IMR-90 (cell line): ENCODE measurements at regions not wholly inside any gene's neighbourhood (a gene's known extent, or its start where the extent isn't known, plus 50 kb on each side); places are given as distances from the start of the nearest gene placed in this dataset.

Experiments used
- ATAC-seq: fragments of 200-7000 bp; cut with Tn5 transposase; 2 replicates; pipeline ENCODE4 v1.9.1; 2020; ENCODE audit warnings: low read depth, mild to moderate bottlenecking, moderate library complexity
- BruUV-seq: library from RNA; stranded (reverse); fragments of 400-500 nt; replicated peaks from 2 replicates; lab custom pipeline; 2021; lab: Mats Ljungman, UMichigan
- CTCF ChIA-PET: fragments of 300-600 bp; formaldehyde crosslinking; extraction: SDS; loops from one replicate; lab custom pipeline; 2021; ENCODE audit warnings: antibody characterized with exemption; lab: Yijun Ruan, JAX
- POLR2A ChIA-PET: fragments of 300-600 bp; sonication (Branson Sonifier 250); formaldehyde crosslinking; loops from one replicate; lab custom pipeline; 2022; ENCODE audit warnings: antibody characterized with exemption; ENCODE audit not compliant: unreplicated experiment; lab: Charles Lee
- DNase-seq: peaks from one replicate; pipeline ENCODE4 v3.0.0; 2013
- H2AFZ ChIP-seq: replicated peaks from 2 replicates; pipeline ENCODE3; 2013; ENCODE audit warnings: low read length, mild to moderate bottlenecking; ENCODE audit not compliant: poor library complexity
- H2AK5ac ChIP-seq: 2 replicates; pipeline ENCODE4 v1.6.1; 2013; ENCODE audit warnings: low read depth, low read length, inconsistent platforms
- H2AK9ac ChIP-seq: replicated peaks from 2 replicates; pipeline ENCODE3; 2013; ENCODE audit warnings: mild to moderate bottlenecking, low read depth, low read length, moderate library complexity; ENCODE audit not compliant: poor library complexity
- H2BK120ac ChIP-seq: 2 replicates; pipeline ENCODE4 v1.6.1; 2013; ENCODE audit warnings: low read depth, low read length, inconsistent platforms
- H2BK15ac ChIP-seq: 3 replicates; pipeline ENCODE4 v1.6.1; 2013; ENCODE audit warnings: low read depth, low read length, inconsistent platforms
- H2BK20ac ChIP-seq: 2 replicates; pipeline ENCODE4 v1.6.1; 2013; ENCODE audit warnings: low read depth, mild to moderate bottlenecking, inconsistent platforms, low read length, moderate library complexity
- H2BK5ac ChIP-seq: 2 replicates; pipeline ENCODE4 v1.6.1; 2013; ENCODE audit warnings: mild to moderate bottlenecking, low read depth, low read length, inconsistent platforms; ENCODE audit not compliant: poor library complexity, severe bottlenecking
- H3K14ac ChIP-seq: replicated peaks from 2 replicates; pipeline ENCODE4 v1.6.1; 2013; ENCODE audit warnings: low read depth, low read length, inconsistent platforms
- H3K18ac ChIP-seq: 2 replicates; pipeline ENCODE4 v1.6.1; 2013; ENCODE audit warnings: low read depth, low read length, control low read depth
- H3K23ac ChIP-seq: 2 replicates; pipeline ENCODE4 v1.6.1; 2013; ENCODE audit warnings: low read depth, low read length, inconsistent platforms
- H3K27ac ChIP-seq: 2 replicates; pipeline ENCODE4 v1.5.1; 2013; ENCODE audit warnings: mild to moderate bottlenecking, control low read depth, low read length; ENCODE audit not compliant: insufficient read depth
- H3K27me3 ChIP-seq: 2 replicates; pipeline ENCODE4 v1.6.1; 2013; ENCODE audit warnings: low read length; ENCODE audit not compliant: control insufficient read depth, insufficient read depth
- H3K36me3 ChIP-seq: 2 replicates; pipeline ENCODE4 v1.6.1; 2013; ENCODE audit warnings: low read length, mixed read lengths; ENCODE audit not compliant: control insufficient read depth, insufficient read depth
- H3K4ac ChIP-seq: 2 replicates; pipeline ENCODE4 v1.6.1; 2013; ENCODE audit warnings: low read depth, low read length, inconsistent platforms
- H3K4me1 ChIP-seq: 2 replicates; pipeline ENCODE4 v1.6.1; 2013; ENCODE audit warnings: low read length, mixed read lengths; ENCODE audit not compliant: control insufficient read depth, insufficient read depth
- H3K4me2 ChIP-seq: 2 replicates; pipeline ENCODE4 v1.6.1; 2013; ENCODE audit warnings: low read depth, mild to moderate bottlenecking, control low read depth, low read length, moderate library complexity
- H3K4me3 ChIP-seq: 2 replicates; pipeline ENCODE4 v1.5.1; 2013; ENCODE audit warnings: low read depth, mild to moderate bottlenecking, control low read depth, low read length, moderate library complexity; ENCODE audit not compliant: insufficient read depth
- H3K56ac ChIP-seq: 2 replicates; pipeline ENCODE4 v1.6.1; 2013; ENCODE audit warnings: low read length, inconsistent platforms; ENCODE audit not compliant: insufficient read depth; ENCODE audit errors: extremely low read depth
- H3K79me1 ChIP-seq, 2 experiments: 2 replicates each; pipeline ENCODE4 v1.6.1; 2013; ENCODE audit warnings: low read length in 2 of 2, inconsistent platforms in 1 of 2, low read depth in 1 of 2
- H3K9ac ChIP-seq: 2 replicates; pipeline ENCODE4 v1.6.1; 2013; ENCODE audit warnings: low read depth, low read length, control low read depth
- H3K9me1 ChIP-seq: 2 replicates; pipeline ENCODE4 v1.6.1; 2013; ENCODE audit warnings: low read length, inconsistent platforms; ENCODE audit not compliant: insufficient read depth
- H3K9me3 ChIP-seq: 2 replicates; pipeline ENCODE4 v1.6.1; 2013; ENCODE audit warnings: low read length; ENCODE audit not compliant: control insufficient read depth, insufficient read depth
- H4K20me1 ChIP-seq: 2 replicates; pipeline ENCODE4 v1.6.1; 2013; ENCODE audit warnings: low read length, inconsistent platforms; ENCODE audit not compliant: insufficient read depth
- H4K5ac ChIP-seq: 2 replicates; pipeline ENCODE4 v1.6.1; 2013; ENCODE audit warnings: mild to moderate bottlenecking, low read depth, low read length, control low read depth
- H4K8ac ChIP-seq, 2 experiments: 2 replicates each; pipeline ENCODE4 v1.6.1; 2013; ENCODE audit warnings: low read depth in 2 of 2, low read length in 2 of 2, control low read depth in 1 of 2, inconsistent platforms in 1 of 2
- H4K91ac ChIP-seq: 2 replicates; pipeline ENCODE4 v1.6.1; 2013; ENCODE audit warnings: low read depth, low read length, inconsistent platforms; ENCODE audit not compliant: insufficient read depth
- BHLHE40 ChIP-seq: fragments of 150-350 bp; IDR thresholded peaks from 2 replicates; pipeline ENCODE4 v1.6.1; 2016; ENCODE audit warnings: mild to moderate bottlenecking, low read depth, low read length
- CEBPB ChIP-seq: IDR thresholded peaks from 2 replicates; pipeline ENCODE4 v1.6.1; 2012; ENCODE audit warnings: low read depth, low read length, improper control_type of control experiment
- CHD1 ChIP-seq: IDR thresholded peaks from 2 replicates; pipeline ENCODE4 v1.6.1; 2012; ENCODE audit warnings: low read depth, low read length, improper control_type of control experiment
- MAFK ChIP-seq: IDR thresholded peaks from 2 replicates; pipeline ENCODE4 v1.6.1; 2012; ENCODE audit warnings: low read depth, low read length, improper control_type of control experiment
- MXI1 ChIP-seq: IDR thresholded peaks from 2 replicates; pipeline ENCODE4 v1.6.1; 2012; ENCODE audit warnings: low read depth, mild to moderate bottlenecking, low read length, moderate library complexity, borderline replicate concordance
- POLR2A ChIP-seq: IDR thresholded peaks from 2 replicates; pipeline ENCODE4 v1.6.1; 2012; ENCODE audit warnings: mild to moderate bottlenecking, low read depth, low read length
- RAD21 ChIP-seq: IDR thresholded peaks from 2 replicates; pipeline ENCODE4 v1.6.1; 2012; ENCODE audit warnings: low read length, improper control_type of control experiment
- dilution Hi-C: fragments of 300-500 bp; cut with HindIII; formaldehyde crosslinking; loops from one replicate; pipeline ENCODE4 v1.14.3; 2018; ENCODE audit warnings: low sequenced_read_pairs; ENCODE audit not compliant: unreplicated experiment
- in situ Hi-C: fragments of 300-500 bp; cut with MboI; formaldehyde crosslinking; loops from 3 replicates; pipeline ENCODE4 v1.14.3; 2019; ENCODE audit warnings: low sequenced_read_pairs, inconsistent platforms, mixed read lengths
- intact Hi-C: fragments of 100-400 bp; cut with micrococcal nuclease; formaldehyde crosslinking; loops from 2 replicates; pipeline ENCODE4 v1.10.0; 2022
- TF ChIP-seq, protein P1 (sequence below): fragments of 150-350 bp; IDR thresholded peaks from 2 replicates; pipeline ENCODE4 v1.6.1; 2016; ENCODE audit warnings: low read depth, mild to moderate bottlenecking, low read length, moderate library complexity, borderline replicate concordance
- TF ChIP-seq, protein P2 (sequence below): fragments of 150-350 bp; IDR thresholded peaks from 2 replicates; pipeline ENCODE4 v1.6.1; 2017; ENCODE audit warnings: mild to moderate bottlenecking, antibody characterized with exemption, low read length, low read depth

DNA sequence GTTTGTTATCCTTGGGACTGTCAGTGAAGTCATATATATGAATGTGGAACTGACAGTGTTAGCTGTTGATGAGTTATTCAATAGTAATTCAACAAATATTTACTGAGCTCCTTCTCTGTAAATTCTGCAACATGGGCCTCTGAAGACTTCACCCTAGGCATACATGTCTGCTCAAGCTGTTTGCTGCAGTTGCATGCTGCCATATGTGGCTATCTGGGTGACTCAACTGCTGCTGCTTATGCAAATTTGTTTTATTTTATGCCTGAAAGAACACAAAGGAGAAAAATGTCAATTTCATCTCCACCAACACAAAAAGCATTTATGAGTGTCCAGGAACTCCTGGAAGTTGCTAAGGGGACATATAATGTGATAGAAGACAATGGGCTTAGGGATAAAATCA, 417.6 kb downstream of the AASDHPPT start:
- ATAC-seq, result peak; percentile 36; the same call in 1 of the 2 replicates
- Histone ChIP-seq H4K20me1 (no peaks in the 10 kb centered on the region), H3K36me3 (no peaks in the 10 kb centered on the region), H3K9me1 (no peaks in the 10 kb centered on the region), H2BK5ac (no peak overlapping the region), H3K4me2 (no peak overlapping the region), H3K9ac (no peak overlapping the region), H4K8ac (no peak overlapping the region), H2AFZ (no peak overlapping the region), H3K23ac (no peak overlapping the region), H4K91ac (no peak overlapping the region), H2AK9ac (no peak overlapping the region), H2BK20ac (no peak overlapping the region), H3K4ac (no peak overlapping the region), H3K56ac (no peak overlapping the region), H3K27me3 (no peaks in the 10 kb centered on the region), H3K79me1 (no peaks in the 10 kb centered on the region), H4K5ac (no peak overlapping the region), H3K27ac (no peak overlapping the region), H2AK5ac (no peak overlapping the region), H3K4me1 (no peaks in the 10 kb centered on the region), H3K9me3 (no peaks in the 10 kb centered on the region), H2BK15ac (no peak overlapping the region), H3K4me3 (no peak overlapping the region), H2BK120ac (no peak overlapping the region), H3K14ac (no peak overlapping the region), H3K18ac (no peak overlapping the region)
- in situ Hi-C loops (no loop called here), intact Hi-C loops (no loop called here), dilution Hi-C loops (no loop called here)
- BruUV-seq, result no TSS peak
- CTCF ChIA-PET, result interaction anchor here (1.5 kb wide), 1 partner anchor 11 kb away, joined by 4 read pairs; no protein-coding TSS in a partner anchor
- TF ChIP-seq MXI1 (no peak), CEBPB (no peak), BHLHE40 (no peak), MAFK (no peak), RAD21 (no peak), CHD1 (no peak), POLR2A (no peak)
- TF ChIP-seq, protein P1, sequence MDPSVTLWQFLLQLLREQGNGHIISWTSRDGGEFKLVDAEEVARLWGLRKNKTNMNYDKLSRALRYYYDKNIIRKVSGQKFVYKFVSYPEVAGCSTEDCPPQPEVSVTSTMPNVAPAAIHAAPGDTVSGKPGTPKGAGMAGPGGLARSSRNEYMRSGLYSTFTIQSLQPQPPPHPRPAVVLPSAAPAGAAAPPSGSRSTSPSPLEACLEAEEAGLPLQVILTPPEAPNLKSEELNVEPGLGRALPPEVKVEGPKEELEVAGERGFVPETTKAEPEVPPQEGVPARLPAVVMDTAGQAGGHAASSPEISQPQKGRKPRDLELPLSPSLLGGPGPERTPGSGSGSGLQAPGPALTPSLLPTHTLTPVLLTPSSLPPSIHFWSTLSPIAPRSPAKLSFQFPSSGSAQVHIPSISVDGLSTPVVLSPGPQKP, result no peak
- TF ChIP-seq, protein P2, sequence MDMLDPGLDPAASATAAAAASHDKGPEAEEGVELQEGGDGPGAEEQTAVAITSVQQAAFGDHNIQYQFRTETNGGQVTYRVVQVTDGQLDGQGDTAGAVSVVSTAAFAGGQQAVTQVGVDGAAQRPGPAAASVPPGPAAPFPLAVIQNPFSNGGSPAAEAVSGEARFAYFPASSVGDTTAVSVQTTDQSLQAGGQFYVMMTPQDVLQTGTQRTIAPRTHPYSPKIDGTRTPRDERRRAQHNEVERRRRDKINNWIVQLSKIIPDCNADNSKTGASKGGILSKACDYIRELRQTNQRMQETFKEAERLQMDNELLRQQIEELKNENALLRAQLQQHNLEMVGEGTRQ, result no peak
- DNase-seq, result peak; percentile 14
- POLR2A ChIA-PET, result no interaction called here
